NT2/D1 (cell line): ENCODE measurements at regions not wholly inside any gene's neighbourhood (a gene's known extent, or its start where the extent isn't known, plus 50 kb on each side); places are given as distances from the start of the nearest gene placed in this dataset.

Experiments used
- SUZ12 ChIP-seq: IDR thresholded peaks from 2 replicates; pipeline ENCODE4 v1.6.1; 2011; ENCODE audit not compliant: insufficient read length, insufficient read depth; ENCODE audit errors: extremely low read depth
- YY1 ChIP-seq: IDR thresholded peaks from 2 replicates; pipeline ENCODE4 v1.6.1; 2011; ENCODE audit not compliant: insufficient read length, insufficient read depth
- ZNF274 ChIP-seq: IDR thresholded peaks from 2 replicates; pipeline ENCODE4 v1.6.1; 2011; ENCODE audit warnings: mild to moderate bottlenecking, low read depth, low read length

DNA sequence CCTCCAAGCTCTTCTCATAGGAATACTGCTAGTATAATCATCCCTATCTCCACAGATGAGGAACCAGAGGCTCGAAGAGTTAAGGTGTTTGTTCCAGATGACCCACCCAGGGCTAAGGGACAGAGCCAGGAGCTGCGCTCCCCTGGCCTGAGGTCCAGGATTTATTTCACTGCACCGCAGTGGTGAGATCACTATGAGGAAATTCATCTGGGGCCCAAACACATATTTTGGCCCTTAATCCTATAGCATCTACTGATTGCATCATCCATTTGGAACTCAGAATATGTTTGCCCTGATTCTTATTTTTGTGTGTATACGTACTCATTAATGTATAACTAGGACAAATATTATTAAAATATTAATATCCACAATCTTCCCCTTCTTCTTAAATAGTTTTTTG, 100.1 kb upstream of the RBPJ start:
- TF ChIP-seq ZNF274 (no peak), SUZ12 (no peak), YY1 (no peak)
